Urothelium cell line (cell line): ENCODE measurements at regions not wholly inside any gene's neighbourhood (a gene's known extent, or its start where the extent isn't known, plus 50 kb on each side); places are given as distances from the start of the nearest gene placed in this dataset.
"Not testable (repeated sequence)": the region's sequence is repeated elsewhere in the genome, so short reads cannot be mapped to it uniquely, and the experiment has no call there.

ENCODE experiments used
- DNase-seq: peaks from one replicate; pipeline ENCODE4 v3.0.0; 2011; ENCODE audit warnings: low spot score, mixed read lengths
- FAIRE-seq: peaks from 2 replicates; lab custom pipeline; 2011; peaks lifted over from hg19 to GRCh38; lab: Jason Lieb, UNC

DNA sequence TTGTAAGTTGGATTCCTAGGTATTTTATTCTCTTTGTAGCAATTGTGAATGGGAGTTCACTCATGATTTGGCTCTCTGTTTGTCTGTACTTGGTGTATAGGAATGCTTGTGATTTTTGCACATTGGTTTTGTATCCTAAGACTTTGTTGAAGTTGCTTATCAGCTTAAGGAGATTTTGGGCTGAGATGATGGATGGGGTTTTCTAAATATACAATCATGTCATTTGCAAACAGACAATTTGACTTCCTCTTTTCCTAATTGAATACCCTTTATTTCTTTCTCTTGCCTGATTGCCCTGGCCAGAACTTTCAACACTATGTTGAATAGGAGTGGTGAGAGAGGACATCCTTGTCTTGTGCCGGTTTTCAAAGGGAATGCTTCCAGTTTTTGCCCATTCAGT lies 391.8 kb downstream of the NPIPA7 start:
- DNase-seq, FAIRE-seq: not testable (repeated sequence)

DNA sequence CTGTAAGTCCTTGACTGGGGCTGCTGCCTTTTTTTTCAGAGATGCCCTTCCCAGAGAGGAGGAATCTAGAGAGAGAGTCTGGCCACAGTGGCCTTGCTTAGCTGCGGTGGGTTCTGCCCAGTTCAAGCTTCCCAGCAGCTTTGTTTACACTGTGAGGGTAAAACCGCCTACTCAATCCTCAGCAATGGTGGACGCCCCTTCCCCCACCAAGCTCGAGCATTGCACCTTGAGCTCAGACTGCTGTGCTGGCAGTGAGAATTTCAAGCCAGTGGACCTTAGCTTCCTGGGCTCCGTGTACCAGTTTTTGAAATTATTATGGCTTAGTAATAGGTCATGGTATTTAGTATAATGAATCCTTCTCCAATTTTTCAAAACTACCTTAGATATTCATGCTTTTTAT lies 395.4 kb downstream of the NPIPA7 start:
- DNase-seq (no peak), FAIRE-seq (no peak)

- FAIRE-seq, result no peak
Observed at GRCh38 chr16:16778332-16778731, 399.4 kb downstream of the NPIPA7 start.

DNA sequence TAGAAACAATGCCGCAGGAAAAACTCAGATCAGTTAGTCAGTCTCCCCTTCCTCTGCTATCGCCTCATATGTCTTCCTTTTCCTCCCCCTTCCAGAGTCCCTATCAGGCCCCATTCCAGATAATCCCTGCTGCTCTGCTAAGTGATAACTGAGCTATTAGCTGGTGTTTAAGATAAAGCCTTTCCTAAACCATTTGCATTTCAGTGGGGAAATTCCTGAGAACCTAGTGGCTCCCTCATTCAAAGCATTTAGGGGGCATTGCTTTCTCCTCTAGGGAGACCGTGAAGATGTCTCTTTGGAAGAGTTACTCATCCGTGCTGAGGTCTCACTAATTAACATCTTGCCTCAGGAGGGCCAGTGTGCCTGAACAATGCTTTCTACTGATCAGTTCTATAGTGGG lies 401.6 kb downstream of the NPIPA7 start:
- DNase-seq, result no peak
- no peak for FAIRE-seq

More at GRCh38 chr16:16778332-16778731, 399.4 kb downstream of the NPIPA7 start:
- no peak for DNase-seq

GRCh38 chr16:16782153-16782552 lies 403.2 kb downstream of the NPIPA7 start:
- FAIRE-seq (no peak), DNase-seq (no peak)

DNA sequence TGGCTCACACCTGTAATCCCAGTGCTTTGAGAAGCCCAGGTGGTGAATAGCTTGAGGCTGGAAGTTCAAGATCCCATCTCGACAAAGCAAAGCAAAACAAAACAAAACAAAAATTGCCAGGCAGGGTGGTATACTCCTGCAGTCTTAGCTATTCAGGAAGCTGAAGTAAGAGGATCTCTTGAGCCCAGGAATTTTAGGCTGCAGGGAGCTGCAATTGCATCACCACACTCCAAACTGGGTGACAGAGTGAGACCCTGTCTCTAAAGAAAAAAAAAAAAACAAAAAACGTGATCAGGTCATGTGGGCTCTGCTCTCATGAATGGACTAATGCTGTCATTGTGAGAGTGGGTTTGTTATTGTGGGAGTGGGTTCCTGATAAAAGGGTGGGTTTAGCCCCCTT lies 409.1 kb downstream of the NPIPA7 start:
- DNase-seq, result no peak
- no peak for FAIRE-seq

GRCh38 chr16:16790597-16790996 lies 411.7 kb downstream of the NPIPA7 start:
- no peak for DNase-seq
- no peak for FAIRE-seq

DNA sequence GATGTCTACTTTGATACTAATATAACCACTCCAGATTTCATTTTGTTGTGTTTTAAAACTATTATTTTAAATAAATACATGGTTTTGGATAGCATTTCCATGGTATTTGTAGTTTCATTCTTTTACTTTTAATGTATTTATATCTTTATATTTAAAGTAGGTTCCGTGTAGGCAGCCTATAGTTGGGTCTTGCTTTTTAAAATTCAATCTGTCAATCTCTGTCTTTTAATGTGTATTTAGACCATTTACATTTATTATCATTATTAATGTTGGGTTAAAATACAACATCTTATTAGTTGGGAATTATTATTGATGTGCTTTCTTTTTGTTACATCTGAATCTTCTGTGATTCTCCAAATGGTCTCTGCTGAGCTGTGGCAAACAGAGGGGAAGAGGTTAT lies 412.1 kb downstream of the NPIPA7 start:
- DNase-seq (no peak), FAIRE-seq (no peak)

GRCh38 chr16:16797239-16797638 lies 418.3 kb downstream of the NPIPA7 start:
- no peak for DNase-seq
- no peak for FAIRE-seq

- FAIRE-seq, result no peak
Observed at GRCh38 chr16:16798504-16798903, 419.6 kb downstream of the NPIPA7 start.

GRCh38 chr16:16805809-16806208 lies 426.9 kb downstream of the NPIPA7 start:
- DNase-seq (no peak), FAIRE-seq (no peak)

More at GRCh38 chr16:16798504-16798903, 419.6 kb downstream of the NPIPA7 start:
- DNase-seq, result no peak

DNA sequence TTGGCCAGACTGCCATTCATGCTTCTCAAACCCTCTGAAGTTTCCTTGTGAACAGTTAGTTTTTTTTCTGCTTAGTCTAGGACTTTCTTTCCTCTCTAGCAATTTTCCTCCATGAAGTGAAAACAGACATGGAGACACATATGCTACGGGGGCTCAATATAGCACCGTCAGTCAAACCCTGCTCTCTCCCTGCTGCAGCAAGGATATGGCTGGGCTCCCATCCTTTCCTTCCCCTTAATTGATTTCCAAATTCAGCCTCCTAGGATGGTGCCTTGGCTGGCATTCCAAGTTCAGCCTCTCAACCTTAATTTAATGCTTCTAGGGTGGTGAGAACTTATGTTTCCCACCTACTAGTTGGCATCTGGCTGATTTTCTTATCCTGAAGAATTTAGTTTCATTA lies 436.7 kb downstream of the NPIPA7 start:
- no peak for DNase-seq

DNA sequence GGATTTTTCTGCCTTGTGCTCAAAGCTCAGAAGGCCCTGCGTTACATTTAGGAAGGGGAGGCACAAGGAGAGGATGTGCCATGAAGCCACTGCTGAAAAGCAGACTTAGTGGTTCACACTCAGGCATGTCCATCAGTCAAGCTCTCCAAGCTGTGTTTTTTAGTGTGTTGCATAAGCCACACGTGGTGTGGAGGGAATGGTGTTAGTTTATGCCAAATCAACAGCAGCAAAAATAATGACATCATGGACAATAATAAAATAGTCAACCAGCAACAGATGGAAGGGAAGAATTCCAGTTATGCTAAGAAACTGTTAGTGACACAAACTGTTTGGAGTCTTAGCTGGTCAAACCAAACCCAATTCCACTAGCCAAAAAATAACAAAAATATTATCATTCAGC lies 438.3 kb downstream of the NPIPA7 start:
- no peak for DNase-seq
- no peak for FAIRE-seq

More for the DNA sequence above, 436.7 kb downstream of the NPIPA7 start:
- no peak for FAIRE-seq

DNA sequence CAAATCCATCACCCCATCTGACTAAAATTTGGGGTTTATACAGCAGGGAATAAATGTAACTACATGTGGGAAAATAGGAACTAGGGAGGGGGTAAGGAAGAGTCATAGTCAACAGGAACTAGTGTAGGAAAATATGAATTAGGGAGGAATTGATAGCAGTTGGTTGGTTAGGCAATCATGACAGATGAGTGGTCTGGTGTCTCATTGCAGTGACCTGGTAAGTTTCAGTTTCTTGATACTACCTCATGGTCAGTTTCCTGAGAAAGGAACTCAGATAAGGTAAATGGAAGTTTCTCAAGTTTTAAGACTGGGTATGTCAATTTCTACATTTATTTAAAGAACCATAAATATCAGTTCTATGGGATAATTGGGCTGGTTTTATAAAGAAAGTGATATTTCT lies 442.3 kb downstream of the NPIPA7 start:
- DNase-seq (no peak), FAIRE-seq (no peak)

DNA sequence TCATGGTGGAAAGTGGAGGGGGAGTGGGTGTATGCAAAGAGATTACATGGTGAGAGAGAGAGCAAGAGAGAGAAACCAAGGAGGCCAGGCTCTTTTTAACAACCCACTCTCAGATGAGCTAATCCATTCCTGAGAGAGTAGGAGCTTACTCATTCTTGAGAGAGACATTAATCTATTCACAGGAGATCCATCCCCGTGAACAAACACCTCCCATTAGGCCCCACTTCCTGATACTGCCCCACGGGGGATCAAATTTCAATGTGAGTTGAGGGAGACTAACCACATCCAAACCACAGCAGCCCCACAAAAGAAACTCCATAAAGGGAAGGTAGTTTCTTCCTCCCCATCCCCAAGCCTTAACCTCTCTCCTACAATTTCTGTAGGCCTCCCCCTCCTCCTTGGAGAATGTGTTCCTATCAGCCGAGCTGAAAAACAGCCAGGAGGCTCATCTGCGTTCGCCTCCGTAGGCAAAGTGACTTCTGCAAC lies 450.0 kb downstream of the NPIPA7 start:
- no peak for FAIRE-seq
- peak; percentile 39 for DNase-seq

DNA sequence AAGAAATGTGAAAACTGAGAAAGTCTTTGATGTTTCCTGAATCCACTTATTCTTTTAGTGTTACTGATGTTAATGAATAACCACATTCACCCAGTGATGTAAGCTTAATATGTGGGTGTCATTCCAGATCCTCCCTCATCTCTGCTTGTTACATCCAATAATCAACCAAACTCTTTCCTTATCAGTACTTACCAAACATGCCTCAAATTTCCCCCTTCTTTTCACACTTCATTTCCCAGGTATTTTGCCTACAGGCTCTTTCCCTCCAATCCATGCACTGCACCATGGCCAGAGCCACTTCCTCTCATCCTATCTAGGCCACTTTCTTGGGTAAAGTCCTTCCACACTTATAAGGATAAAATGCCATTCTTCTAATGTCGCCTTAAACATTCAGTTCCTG lies 451.5 kb downstream of the NPIPA7 start:
- DNase-seq, result no peak
- FAIRE-seq, result no peak

- no peak for FAIRE-seq
- DNase-seq, result peak; percentile 36
Observed at GRCh38 chr16:16830973-16831372, 452.0 kb downstream of the NPIPA7 start.

GRCh38 chr16:16833165-16833564 lies 454.2 kb downstream of the NPIPA7 start:
- DNase-seq, result no peak
- no peak for FAIRE-seq

DNA sequence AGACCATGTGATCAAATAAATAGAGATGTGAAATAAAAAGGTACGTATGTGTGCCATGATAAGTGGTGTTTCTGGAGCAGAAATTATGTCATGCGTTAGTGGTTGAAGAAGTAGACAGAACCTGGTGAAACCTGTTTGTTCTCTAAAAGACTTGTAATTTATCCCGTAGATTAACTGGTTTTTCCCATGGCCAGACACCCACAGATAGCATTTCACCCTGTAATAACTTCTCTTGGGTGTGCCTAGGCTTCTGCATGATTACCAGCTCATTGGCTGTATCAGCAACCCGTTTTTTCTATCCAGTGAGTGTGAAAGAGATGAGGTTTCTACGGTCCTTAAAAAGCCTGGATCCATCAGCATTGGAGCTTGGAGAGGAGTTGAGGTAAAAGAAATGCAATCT lies 471.3 kb downstream of the NPIPA7 start:
- DNase-seq (no peak), FAIRE-seq (no peak)

DNA sequence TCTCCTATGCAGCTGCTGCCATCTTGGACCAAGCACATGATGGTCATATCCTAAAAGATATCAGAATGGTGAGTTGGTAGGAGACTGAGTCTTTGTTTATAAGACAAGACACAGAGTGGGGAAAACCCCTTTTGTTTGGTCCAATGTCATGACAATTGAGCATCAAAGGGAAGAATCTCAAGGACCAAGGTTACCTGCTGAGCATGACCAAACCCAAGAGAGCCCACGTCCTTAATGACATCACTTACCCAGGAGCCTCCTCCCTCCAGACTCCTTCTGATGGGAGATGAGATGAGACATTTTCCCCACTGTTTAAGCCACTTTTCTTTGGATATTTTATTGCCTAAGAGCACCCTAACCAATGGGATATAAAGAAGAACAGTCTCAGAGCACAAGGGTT lies 478.1 kb downstream of the NPIPA7 start:
- no peak for FAIRE-seq

DNA sequence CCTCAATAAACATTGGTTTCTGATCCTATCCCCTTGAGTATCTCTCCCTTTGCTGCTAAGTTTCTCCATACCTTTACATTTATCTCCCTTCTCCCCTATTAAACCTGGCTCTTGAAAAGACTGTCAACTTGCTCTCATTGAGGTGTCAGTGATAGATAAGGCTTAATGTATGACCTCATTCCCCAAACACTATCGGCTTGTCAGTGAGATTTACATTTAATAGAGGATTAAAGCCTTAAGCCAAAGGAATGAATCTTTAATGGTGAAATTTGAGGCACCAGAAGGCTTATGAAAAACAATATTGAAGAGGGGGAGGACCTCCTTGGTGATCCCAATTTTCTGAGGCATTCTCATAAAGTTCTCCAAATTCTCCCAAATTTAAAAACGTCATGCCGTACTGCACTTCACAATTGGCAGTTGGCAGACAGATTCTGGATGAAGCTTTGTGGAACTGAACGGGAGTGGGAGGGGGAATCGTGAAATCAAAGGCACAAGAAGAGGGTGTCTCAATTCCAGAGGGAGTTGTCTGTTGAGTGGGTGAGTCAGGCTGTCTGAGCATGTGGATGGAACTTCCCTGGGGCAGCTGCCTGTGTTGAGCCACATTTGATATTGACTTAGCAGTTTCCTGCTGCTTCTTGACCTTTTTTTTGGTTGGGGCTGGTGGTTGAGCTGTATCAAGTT lies 478.8 kb downstream of the NPIPA7 start:
- FAIRE-seq, result no peak
- DNase-seq, result peak; percentile 41

More for the DNA sequence above, 478.1 kb downstream of the NPIPA7 start:
- DNase-seq, result no peak

DNA sequence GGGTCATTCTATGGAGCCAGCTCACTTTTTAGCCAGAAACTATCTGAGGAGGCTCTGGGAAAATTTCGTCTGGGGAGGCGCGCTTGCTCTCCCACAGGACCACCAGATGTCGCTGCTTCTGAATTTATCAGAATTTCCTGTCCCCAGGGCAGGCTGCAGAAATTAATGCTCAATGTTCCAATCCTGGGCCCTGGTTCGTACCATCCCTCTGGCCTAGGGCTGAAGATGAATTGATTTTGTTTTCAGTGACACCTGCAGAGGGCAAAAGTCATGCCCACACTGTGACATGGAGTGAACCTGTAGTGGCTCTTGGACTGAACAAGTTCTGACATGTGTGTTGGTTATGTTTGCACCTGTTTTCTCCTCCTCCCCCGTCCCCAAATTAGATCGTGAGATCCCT lies 482.6 kb downstream of the NPIPA7 start:
- DNase-seq (peak; percentile 52), FAIRE-seq (no peak)

DNA sequence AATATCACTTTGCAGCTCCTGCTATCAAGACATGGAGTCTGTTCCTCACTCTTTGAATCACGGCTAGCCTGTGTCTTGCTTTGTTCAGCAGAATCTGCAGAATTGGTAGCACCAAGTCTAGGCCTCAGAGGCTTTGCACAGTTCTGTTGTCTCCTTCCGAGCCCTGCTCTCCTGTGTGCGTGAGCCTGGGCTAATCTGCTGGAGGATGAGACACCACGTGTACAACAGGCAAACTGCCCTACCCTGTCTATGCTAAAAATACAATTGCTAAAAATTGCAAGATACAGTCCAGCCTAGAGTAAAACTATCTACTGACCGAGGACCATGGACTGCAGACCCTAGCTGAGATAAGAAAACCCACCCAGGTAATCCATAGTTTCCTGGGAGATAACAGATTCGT lies 484.7 kb downstream of the NPIPA7 start:
- FAIRE-seq, result no peak
- no peak for DNase-seq
